LNCaP clone FGC (cell line): ENCODE measurements at regions not wholly inside any gene's neighbourhood (a gene's known extent, or its start where the extent isn't known, plus 50 kb on each side); places are given as distances from the start of the nearest gene placed in this dataset.

ENCODE experiments used
- DNase-seq: peaks from one replicate; pipeline ENCODE4 v3.0.0-alpha.2; 2011; ENCODE audit warnings: low read depth
- H3K4me3 ChIP-seq: 2 replicates; pipeline ENCODE4 v1.5.1; 2011; ENCODE audit warnings: mild to moderate bottlenecking, low read depth, low read length, control low read depth
- TF ChIP-seq, protein P1 (sequence below): IDR thresholded peaks from 2 replicates; pipeline ENCODE4 v1.5.1; 2012; ENCODE audit warnings: mild to moderate bottlenecking; ENCODE audit not compliant: control insufficient read depth, insufficient read depth; ENCODE audit errors: extremely low read depth

DNA sequence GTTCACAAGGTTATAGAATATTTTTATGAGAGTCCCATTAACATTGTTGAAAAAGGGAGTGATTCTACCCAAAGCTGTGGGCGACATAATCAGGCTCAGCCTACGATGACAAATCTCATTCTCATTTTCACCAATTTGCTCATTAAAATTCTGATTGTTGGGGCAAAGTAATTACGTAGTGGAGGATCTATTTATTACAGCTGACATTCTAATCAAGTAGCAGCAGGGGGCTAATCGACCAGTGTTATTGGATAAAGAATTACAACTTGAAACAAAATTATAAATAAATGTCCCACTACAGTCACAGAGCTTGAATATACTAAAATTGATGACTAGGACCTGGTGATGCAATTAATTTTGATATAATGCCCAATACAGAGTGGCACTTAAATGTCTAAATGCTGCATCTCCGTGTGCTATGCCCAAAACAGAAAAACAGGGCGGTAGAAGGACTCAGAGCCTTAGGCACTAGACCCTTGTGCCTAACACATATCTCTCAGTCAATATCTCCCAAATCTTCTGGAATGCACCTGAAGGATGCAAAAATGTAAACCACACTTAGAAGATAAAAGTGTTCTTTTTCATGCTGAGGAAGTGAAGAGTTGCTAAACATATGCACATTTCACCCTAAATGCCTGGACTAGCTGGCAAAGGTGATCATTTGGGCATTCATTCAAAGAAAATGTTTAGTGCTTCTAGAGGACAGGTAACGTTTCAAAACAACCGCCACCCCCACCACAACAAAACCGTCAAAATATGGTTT is 88.3 kb downstream of the CD24 start:
- DNase-seq: no peak
- TF ChIP-seq, protein P1, sequence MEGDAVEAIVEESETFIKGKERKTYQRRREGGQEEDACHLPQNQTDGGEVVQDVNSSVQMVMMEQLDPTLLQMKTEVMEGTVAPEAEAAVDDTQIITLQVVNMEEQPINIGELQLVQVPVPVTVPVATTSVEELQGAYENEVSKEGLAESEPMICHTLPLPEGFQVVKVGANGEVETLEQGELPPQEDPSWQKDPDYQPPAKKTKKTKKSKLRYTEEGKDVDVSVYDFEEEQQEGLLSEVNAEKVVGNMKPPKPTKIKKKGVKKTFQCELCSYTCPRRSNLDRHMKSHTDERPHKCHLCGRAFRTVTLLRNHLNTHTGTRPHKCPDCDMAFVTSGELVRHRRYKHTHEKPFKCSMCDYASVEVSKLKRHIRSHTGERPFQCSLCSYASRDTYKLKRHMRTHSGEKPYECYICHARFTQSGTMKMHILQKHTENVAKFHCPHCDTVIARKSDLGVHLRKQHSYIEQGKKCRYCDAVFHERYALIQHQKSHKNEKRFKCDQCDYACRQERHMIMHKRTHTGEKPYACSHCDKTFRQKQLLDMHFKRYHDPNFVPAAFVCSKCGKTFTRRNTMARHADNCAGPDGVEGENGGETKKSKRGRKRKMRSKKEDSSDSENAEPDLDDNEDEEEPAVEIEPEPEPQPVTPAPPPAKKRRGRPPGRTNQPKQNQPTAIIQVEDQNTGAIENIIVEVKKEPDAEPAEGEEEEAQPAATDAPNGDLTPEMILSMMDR: no peak
- no peak overlapping the region for H3K4me3 ChIP-seq

- H3K4me3 ChIP-seq: no peak overlapping the region
- DNase-seq: no peak
- TF ChIP-seq, protein P1: no peak
Measured at GRCh38 chr6:106885679-106886078, 88.8 kb downstream of the CD24 start.

DNA sequence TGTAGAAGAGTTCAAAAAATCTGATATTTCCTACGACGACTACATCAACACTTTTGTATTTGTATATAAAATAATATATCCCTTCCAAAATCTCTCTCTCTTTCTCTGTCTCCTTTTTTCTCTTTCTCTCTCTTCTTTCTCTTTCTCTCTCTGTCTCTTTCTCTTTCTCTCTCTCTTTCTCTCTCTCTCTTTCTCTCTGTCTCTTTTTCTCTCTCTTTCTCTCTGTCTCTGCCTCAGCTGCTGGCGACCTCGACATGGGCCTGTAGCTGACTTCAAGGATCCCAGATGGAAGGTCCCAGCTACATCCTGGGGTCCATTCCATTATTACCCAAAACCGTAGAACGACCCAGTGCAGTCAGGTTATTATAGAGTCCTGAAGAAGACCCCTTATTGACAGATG is 90.0 kb downstream of the CD24 start:
- DNase-seq: no peak
- H3K4me3 ChIP-seq: no peak overlapping the region

DNA sequence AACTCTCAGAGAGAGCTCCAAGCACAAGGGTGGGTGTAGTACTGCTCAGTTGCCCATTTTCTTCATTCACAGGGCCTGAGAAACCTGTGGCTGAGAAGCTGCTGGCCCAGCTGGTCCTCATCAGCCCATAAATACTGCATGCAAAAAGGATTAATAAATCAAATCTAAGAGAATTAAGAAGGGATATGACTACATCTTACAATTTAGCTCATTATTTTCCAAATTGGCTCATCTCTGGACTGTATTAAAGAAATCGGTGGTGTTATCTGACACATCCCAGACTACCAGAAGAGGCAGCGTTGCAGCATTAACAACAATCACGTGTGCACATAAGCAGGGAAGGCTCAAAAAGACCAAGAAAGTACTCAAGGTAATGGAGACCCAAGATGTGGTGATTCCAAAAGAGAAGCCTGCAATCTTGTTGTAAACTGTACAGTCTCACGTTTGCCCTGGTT is 90.7 kb downstream of the CD24 start:
- TF ChIP-seq, protein P1: no peak; the same call in 1 of the 2 replicates
- no peak for DNase-seq
- H3K4me3 ChIP-seq: no peak overlapping the region

More for the DNA sequence above, 90.0 kb downstream of the CD24 start:
- TF ChIP-seq, protein P1: no peak

DNA sequence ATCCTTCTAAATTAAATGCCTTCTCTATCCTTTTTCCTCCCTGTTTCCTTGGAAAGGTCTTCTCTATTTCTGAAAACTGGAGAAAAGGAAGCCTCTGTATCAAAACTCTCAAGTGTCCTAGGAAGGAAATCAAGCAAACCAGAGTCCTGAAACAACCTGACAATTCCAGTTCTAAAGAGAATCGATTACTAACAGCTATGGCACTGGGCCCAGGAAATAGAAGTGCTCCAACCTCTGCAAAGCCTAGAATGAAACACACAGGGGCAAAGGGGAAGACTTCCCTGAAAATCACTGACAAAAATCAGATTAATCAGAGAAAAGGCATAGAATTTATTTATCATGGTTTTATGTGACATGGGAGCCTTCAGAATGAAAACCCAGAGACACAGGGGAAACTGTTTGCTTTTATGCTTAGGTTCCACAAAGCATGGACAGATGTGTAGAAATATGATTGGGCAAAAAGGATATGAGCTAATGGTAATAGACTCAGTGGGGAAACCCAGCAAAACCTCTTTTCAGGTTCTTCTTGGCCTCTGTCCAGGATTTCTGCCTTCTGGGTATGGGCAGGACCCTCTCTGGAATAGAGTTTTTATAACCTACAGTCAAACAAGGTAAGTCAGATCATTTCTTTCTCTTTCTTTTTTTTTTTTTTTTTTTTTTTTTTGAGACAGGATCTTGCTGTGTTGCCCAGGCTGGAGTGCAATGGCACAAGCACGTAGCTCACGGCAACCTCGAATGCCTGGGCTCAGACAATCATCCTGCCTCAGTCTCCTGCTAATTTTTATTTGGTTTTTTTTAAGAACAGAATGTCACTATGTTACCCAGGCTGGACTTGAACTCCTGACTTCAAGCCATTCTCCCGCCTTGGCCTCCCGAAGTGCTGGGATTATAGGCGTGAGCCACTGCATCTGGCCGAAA is 91.7 kb downstream of the CD24 start:
- H3K4me3 ChIP-seq: no peak overlapping the region
- DNase-seq: no peak
- TF ChIP-seq, protein P1: no peak

GRCh38 chr6:106882138-106882537 is 92.4 kb downstream of the CD24 start:
- TF ChIP-seq, protein P1: no peak
- peak; percentile 28 for DNase-seq
- H3K4me3 ChIP-seq: no peak overlapping the region
